ENCODE measurements at regions not wholly inside any gene's neighbourhood (a gene's known extent, or its start where the extent isn't known, plus 50 kb on each side); places are given as distances from the start of the nearest gene placed in this dataset.

DNA sequence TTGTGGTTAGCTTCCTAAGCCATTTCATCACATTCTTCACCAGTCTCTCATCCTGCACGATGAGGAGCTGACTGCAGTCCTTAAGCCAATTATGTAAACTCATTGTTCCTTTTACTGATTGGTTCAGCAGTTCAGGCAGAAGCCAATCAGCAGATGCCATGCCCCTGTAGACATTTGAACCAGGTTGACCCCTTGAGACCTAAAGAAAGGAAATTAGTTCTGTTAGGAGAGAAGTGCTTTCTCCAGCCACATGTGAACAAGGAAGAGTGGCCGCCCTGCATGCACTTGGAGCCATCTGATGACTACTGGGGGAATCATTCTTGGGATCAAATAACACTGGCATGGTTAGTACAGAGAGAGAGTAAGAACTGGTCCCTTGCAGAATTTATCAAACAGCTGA, 535.2 kb upstream of the ID4 start:
- TF ChIP-seq EZH2phosphoT487 (IDR thresholded peaks at IDR 0.05; ENCODE audit: low read length) (no peak), EZH2 (optimal IDR thresholded peaks at IDR 0.05; ENCODE audit: low read depth, low read length) (no peak)
- TF ChIP-seq, protein P1, sequence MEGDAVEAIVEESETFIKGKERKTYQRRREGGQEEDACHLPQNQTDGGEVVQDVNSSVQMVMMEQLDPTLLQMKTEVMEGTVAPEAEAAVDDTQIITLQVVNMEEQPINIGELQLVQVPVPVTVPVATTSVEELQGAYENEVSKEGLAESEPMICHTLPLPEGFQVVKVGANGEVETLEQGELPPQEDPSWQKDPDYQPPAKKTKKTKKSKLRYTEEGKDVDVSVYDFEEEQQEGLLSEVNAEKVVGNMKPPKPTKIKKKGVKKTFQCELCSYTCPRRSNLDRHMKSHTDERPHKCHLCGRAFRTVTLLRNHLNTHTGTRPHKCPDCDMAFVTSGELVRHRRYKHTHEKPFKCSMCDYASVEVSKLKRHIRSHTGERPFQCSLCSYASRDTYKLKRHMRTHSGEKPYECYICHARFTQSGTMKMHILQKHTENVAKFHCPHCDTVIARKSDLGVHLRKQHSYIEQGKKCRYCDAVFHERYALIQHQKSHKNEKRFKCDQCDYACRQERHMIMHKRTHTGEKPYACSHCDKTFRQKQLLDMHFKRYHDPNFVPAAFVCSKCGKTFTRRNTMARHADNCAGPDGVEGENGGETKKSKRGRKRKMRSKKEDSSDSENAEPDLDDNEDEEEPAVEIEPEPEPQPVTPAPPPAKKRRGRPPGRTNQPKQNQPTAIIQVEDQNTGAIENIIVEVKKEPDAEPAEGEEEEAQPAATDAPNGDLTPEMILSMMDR (IDR thresholded peaks at IDR 0.05; ENCODE audit: low read length), result no peak

Measured in MM.1S (cell line).